Ovary (tissue), 3 donors: ENCODE measurements at regions not wholly inside any gene's neighbourhood (a gene's known extent, or its start where the extent isn't known, plus 50 kb on each side); places are given as distances from the start of the nearest gene placed in this dataset.

ENCODE experiments used
- EP300 ChIP-seq: sonication (generic); formaldehyde crosslinking; IDR thresholded peaks from one replicate; pipeline ENCODE4 v1.6.1; 2017; ENCODE audit warnings: antibody characterized with exemption
- POLR2A ChIP-seq: fragments of 450-650 bp; IDR thresholded peaks from one replicate; pipeline ENCODE4 v1.6.1; 2017; ENCODE audit warnings: antibody characterized with exemption, mild to moderate bottlenecking, moderate library complexity
- TF ChIP-seq, protein P1 (sequence below), 3 donors: fragments of 450-650 bp in 2 of 3; fragments of 200-600 bp in 1 of 3; IDR thresholded peaks; one replicate each; pipeline versions ENCODE4 v1.5.1 to v1.8.0; 2016 to 2022; ENCODE audit warnings: antibody characterized with exemption in 3 of 3, mild to moderate bottlenecking in 1 of 3
- donor health status: DM: no; HTN: no; CAD: no.

- TF ChIP-seq, protein P1, sequence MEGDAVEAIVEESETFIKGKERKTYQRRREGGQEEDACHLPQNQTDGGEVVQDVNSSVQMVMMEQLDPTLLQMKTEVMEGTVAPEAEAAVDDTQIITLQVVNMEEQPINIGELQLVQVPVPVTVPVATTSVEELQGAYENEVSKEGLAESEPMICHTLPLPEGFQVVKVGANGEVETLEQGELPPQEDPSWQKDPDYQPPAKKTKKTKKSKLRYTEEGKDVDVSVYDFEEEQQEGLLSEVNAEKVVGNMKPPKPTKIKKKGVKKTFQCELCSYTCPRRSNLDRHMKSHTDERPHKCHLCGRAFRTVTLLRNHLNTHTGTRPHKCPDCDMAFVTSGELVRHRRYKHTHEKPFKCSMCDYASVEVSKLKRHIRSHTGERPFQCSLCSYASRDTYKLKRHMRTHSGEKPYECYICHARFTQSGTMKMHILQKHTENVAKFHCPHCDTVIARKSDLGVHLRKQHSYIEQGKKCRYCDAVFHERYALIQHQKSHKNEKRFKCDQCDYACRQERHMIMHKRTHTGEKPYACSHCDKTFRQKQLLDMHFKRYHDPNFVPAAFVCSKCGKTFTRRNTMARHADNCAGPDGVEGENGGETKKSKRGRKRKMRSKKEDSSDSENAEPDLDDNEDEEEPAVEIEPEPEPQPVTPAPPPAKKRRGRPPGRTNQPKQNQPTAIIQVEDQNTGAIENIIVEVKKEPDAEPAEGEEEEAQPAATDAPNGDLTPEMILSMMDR (IDR thresholded peaks at IDR 0.05): no peak
- no peak for TF ChIP-seq POLR2A
- TF ChIP-seq EP300: no peak
Measured at GRCh38 chr13:44163108-44163507, 210.5 kb upstream of the SERP2 start.
